ENCODE measurements at regions not wholly inside any gene's neighbourhood (a gene's known extent, or its start where the extent isn't known, plus 50 kb on each side); places are given as distances from the start of the nearest gene placed in this dataset.
A peak's percentile ranks its signal among the peaks of the same experiment; 100 is the strongest.

- TF ChIP-seq, protein P1, sequence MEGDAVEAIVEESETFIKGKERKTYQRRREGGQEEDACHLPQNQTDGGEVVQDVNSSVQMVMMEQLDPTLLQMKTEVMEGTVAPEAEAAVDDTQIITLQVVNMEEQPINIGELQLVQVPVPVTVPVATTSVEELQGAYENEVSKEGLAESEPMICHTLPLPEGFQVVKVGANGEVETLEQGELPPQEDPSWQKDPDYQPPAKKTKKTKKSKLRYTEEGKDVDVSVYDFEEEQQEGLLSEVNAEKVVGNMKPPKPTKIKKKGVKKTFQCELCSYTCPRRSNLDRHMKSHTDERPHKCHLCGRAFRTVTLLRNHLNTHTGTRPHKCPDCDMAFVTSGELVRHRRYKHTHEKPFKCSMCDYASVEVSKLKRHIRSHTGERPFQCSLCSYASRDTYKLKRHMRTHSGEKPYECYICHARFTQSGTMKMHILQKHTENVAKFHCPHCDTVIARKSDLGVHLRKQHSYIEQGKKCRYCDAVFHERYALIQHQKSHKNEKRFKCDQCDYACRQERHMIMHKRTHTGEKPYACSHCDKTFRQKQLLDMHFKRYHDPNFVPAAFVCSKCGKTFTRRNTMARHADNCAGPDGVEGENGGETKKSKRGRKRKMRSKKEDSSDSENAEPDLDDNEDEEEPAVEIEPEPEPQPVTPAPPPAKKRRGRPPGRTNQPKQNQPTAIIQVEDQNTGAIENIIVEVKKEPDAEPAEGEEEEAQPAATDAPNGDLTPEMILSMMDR (conservative IDR thresholded peaks at IDR 0.05; ENCODE audit: low read length): no peak
- DNase-seq (ENCODE audit: low read depth): no peak
- H3K4me3 ChIP-seq (ENCODE audit: low read length): no peak overlapping the region
Observed at GRCh38 chr12:4984971-4985370, 58.7 kb upstream of the KCNA5 start.

GRCh38 chr12:4985820-4986219 is 57.9 kb upstream of the KCNA5 start:
- TF ChIP-seq, protein P1 (conservative IDR thresholded peaks at IDR 0.05; ENCODE audit: low read length): no peak
- DNase-seq (ENCODE audit: low read depth): no peak
- H3K4me3 ChIP-seq (ENCODE audit: low read length): no peak overlapping the region

DNA sequence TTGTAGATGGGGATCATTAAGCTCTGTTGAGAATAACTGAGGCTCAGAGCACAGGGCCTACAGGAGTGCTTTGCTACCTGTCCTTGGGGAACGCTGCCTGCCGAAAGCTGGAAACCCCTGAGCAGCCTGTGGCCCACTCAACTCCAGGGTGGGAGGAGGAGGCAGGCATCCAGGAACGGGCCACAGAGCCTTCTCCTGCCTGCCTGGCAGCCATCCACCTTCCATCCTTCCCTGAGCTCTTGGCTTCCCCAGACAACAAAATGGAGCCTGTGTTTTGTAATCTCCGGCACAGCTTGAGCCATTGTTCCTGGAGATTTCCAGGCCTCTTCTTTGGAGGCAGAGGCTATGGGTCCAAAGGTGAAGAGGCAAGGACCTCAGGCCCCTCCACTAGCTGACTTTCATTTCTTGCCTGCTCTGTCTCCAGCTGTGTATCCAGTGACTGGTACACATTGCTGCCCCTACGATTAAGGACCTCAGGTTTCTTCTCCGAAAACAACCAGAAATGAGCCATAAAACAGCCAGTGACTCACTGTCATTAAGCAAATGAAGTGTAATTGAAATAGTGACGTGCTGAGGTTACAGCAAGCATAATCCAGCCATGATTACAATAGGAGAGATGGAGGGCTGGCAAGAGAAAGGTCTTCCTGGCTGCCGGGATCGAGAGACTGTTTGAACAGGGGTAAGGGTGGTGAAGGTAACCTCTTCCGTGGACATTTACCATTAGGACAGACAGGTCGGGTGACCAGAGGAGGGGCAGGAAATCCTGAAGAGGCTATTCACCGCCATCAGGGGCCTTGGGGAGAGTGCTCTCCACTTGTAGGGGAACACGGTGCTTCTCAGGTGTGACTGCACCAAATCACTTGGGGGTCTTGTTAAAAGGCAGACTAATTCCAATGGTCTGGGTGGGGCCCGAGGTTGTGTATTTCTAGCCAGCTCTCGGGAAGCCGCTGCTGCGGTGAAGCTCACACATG is 56.3 kb upstream of the KCNA5 start:
- TF ChIP-seq, protein P1 (conservative IDR thresholded peaks at IDR 0.05; ENCODE audit: low read length): no peak
- H3K4me3 ChIP-seq (ENCODE audit: low read length): no peak overlapping the region
- DNase-seq (ENCODE audit: low read depth): no peak

DNA sequence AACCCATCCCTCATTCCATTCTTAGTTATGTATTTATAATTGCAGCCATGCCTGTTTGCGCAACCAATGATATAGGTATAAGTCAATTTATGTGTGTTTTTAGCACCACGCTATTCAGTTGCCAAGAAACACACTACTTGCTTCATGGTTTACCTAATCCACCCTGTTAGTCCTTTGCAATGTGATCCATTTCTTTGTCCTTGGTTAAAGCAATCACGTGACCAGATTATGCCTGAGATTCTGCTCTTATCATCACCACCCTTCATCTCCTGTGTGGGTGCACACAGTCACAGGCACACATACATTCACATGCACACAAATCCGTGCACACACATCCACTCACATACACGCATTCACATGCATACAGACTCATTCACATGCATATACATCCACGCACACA is 52.3 kb upstream of the KCNA5 start:
- no peak for DNase-seq (ENCODE audit: low read depth)
- no peak overlapping the region for H3K4me3 ChIP-seq (ENCODE audit: low read length)
- TF ChIP-seq, protein P1 (conservative IDR thresholded peaks at IDR 0.05; ENCODE audit: low read length): no peak

- TF ChIP-seq, protein P1 (conservative IDR thresholded peaks at IDR 0.05; ENCODE audit: low read length): no peak
- H3K4me3 ChIP-seq (ENCODE audit: low read length): no peak overlapping the region
- DNase-seq (ENCODE audit: low read depth): no peak
Observed at GRCh38 chr12:4991801-4992200, 51.9 kb upstream of the KCNA5 start.

GRCh38 chr12:4992871-4993270 is 50.8 kb upstream of the KCNA5 start:
- peak; percentile 39 for DNase-seq (ENCODE audit: low read depth)
- no peak overlapping the region for H3K4me3 ChIP-seq (ENCODE audit: low read length)
- TF ChIP-seq, protein P1 (conservative IDR thresholded peaks at IDR 0.05; ENCODE audit: low read length): no peak

Measured in AG10803 (cell line).